Nephron progenitor cell (in vitro differentiated cells): ENCODE measurements at regions not wholly inside any gene's neighbourhood (a gene's known extent, or its start where the extent isn't known, plus 50 kb on each side); places are given as distances from the start of the nearest gene placed in this dataset.

Experiments
- DNase-seq: peaks from one replicate; pipeline ENCODE4 v3.0.0; 2021
- H3K27ac Mint-ChIP-seq: 2 replicates; pipeline ENCODE4 v1.8.0; 2021; ENCODE audit warnings: mild to moderate bottlenecking, moderate library complexity, mixed read lengths
- H3K27me3 Mint-ChIP-seq: 2 replicates; pipeline ENCODE4 v1.8.0; 2021; ENCODE audit warnings: mild to moderate bottlenecking, low read depth, mixed read lengths; ENCODE audit not compliant: poor library complexity
- H3K36me3 Mint-ChIP-seq: 2 replicates; pipeline ENCODE4 v1.8.0; 2021; ENCODE audit warnings: low read depth, mixed read lengths
- H3K4me1 Mint-ChIP-seq: 2 replicates; pipeline ENCODE4 v1.8.0; 2021; ENCODE audit warnings: mixed read lengths
- H3K4me3 Mint-ChIP-seq: 2 replicates; pipeline ENCODE4 v1.8.0; 2021; ENCODE audit warnings: mild to moderate bottlenecking, moderate library complexity, mixed read lengths
- H3K9me3 Mint-ChIP-seq: 2 replicates; pipeline ENCODE4 v1.8.0; 2021; ENCODE audit warnings: mild to moderate bottlenecking, moderate library complexity, mixed read lengths
- CTCF ChIP-seq: fragments of 200-600 bp; sonication (generic); IDR thresholded peaks from 2 replicates; pipeline ENCODE4 v1.5.0; 2021; ENCODE audit warnings: antibody characterized with exemption

- H3K36me3 Mint-ChIP-seq: no peaks in the 10 kb centered on the region
- peaks cover 20% of the 10 kb centered on the region for H3K4me1 Mint-ChIP-seq
- H3K27ac Mint-ChIP-seq: no peak overlapping the region
- DNase-seq: no peak
- peaks cover 15% of the 10 kb centered on the region for H3K27me3 Mint-ChIP-seq
- no peak overlapping the region for H3K4me3 Mint-ChIP-seq
- peaks cover 42% of the 10 kb centered on the region for H3K9me3 Mint-ChIP-seq
- TF ChIP-seq CTCF: no peak
Measured at GRCh38 chr22:48322907-48323306, 1504.8 kb downstream of the BRD1 start.

- no peak for TF ChIP-seq CTCF
- Mint-ChIP-seq H3K27me3 (peaks cover 9% of the 10 kb centered on the region), H3K4me3 (no peak overlapping the region), H3K27ac (no peak overlapping the region), H3K4me1 (peaks cover 20% of the 10 kb centered on the region), H3K9me3 (peaks cover 33% of the 10 kb centered on the region), H3K36me3 (no peaks in the 10 kb centered on the region)
- no peak for DNase-seq
Measured at GRCh38 chr22:48321986-48322545, 1505.6 kb downstream of the BRD1 start.

GRCh38 chr22:48320683-48321451 lies 1506.8 kb downstream of the BRD1 start:
- H3K27ac Mint-ChIP-seq: no peak overlapping the region
- TF ChIP-seq CTCF: no peak
- DNase-seq: no peak
- H3K4me1 Mint-ChIP-seq: peaks cover 20% of the 10 kb centered on the region
- no peaks in the 10 kb centered on the region for H3K36me3 Mint-ChIP-seq
- peaks cover 9% of the 10 kb centered on the region for H3K27me3 Mint-ChIP-seq
- H3K9me3 Mint-ChIP-seq: peaks cover 30% of the 10 kb centered on the region
- H3K4me3 Mint-ChIP-seq: no peak overlapping the region

- no peak for DNase-seq
- H3K9me3 Mint-ChIP-seq: peaks cover 24% of the 10 kb centered on the region
- H3K27me3 Mint-ChIP-seq: peaks cover 9% of the 10 kb centered on the region
- no peak overlapping the region for H3K4me3 Mint-ChIP-seq
- H3K4me1 Mint-ChIP-seq: peaks cover 20% of the 10 kb centered on the region
- no peaks in the 10 kb centered on the region for H3K36me3 Mint-ChIP-seq
- no peak overlapping the region for H3K27ac Mint-ChIP-seq
- TF ChIP-seq CTCF: no peak
Measured at GRCh38 chr22:48320048-48320682, 1507.5 kb downstream of the BRD1 start.

- Mint-ChIP-seq H3K27ac (no peak overlapping the region), H3K27me3 (peaks cover 9% of the 10 kb centered on the region), H3K9me3 (peaks cover 17% of the 10 kb centered on the region), H3K36me3 (no peaks in the 10 kb centered on the region), H3K4me1 (peaks cover 20% of the 10 kb centered on the region), H3K4me3 (no peak overlapping the region)
- DNase-seq: no peak
- no peak for TF ChIP-seq CTCF
Measured at GRCh38 chr22:48319321-48320047, 1508.2 kb downstream of the BRD1 start.
